ENCODE measurements at regions not wholly inside any gene's neighbourhood (a gene's known extent, or its start where the extent isn't known, plus 50 kb on each side); places are given as distances from the start of the nearest gene placed in this dataset.

- TF ChIP-seq, protein P1, sequence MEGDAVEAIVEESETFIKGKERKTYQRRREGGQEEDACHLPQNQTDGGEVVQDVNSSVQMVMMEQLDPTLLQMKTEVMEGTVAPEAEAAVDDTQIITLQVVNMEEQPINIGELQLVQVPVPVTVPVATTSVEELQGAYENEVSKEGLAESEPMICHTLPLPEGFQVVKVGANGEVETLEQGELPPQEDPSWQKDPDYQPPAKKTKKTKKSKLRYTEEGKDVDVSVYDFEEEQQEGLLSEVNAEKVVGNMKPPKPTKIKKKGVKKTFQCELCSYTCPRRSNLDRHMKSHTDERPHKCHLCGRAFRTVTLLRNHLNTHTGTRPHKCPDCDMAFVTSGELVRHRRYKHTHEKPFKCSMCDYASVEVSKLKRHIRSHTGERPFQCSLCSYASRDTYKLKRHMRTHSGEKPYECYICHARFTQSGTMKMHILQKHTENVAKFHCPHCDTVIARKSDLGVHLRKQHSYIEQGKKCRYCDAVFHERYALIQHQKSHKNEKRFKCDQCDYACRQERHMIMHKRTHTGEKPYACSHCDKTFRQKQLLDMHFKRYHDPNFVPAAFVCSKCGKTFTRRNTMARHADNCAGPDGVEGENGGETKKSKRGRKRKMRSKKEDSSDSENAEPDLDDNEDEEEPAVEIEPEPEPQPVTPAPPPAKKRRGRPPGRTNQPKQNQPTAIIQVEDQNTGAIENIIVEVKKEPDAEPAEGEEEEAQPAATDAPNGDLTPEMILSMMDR (IDR thresholded peaks at IDR 0.05) = no peak
- no peak for TF ChIP-seq POLR2AphosphoS5 (IDR thresholded peaks at IDR 0.05; ENCODE audit: insufficient read depth in 1 of 2, low read depth in 1 of 2)
- no peak for TF ChIP-seq POLR2A (IDR thresholded peaks at IDR 0.05)
These were observed 328.1 kb downstream of the HACE1 start for GRCh38 chr6:104531646-104532045.
